ENCODE measurements at regions not wholly inside any gene's neighbourhood (a gene's known extent, or its start where the extent isn't known, plus 50 kb on each side); places are given as distances from the start of the nearest gene placed in this dataset.

DNA sequence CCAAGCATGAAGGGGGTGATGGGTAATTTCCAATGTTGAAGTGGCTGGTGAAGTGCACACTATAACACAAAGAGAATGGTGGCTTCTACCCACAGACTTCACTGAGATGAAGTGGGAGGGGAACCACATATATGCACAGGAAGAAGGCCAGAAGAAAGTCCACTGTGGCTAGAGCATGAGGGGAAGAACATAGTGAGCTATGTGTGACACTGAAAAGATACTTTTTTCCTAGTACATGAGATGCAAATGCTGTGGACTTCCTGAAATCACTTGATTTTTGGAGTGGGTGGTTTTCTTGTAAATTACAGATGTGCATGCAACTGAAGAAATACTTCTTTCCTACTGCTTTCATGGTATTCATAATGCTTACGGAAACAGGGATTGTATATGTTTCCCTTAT lies 115.6 kb upstream of the PHYHIPL start:
- no peaks in the 10 kb centered on the region for H3K36me3 ChIP-seq (replicated peaks in 1 of 2; ENCODE audit: control insufficient read depth in 1 of 2, insufficient read depth in 2 of 2, low read length in 1 of 2)
- no peak overlapping the region for H2AFZ ChIP-seq (ENCODE audit: low read depth)
- H3K27me3 ChIP-seq (ENCODE audit: insufficient read depth): no peaks in the 10 kb centered on the region
- H3K4me3 ChIP-seq (ENCODE audit: low read depth in 2 of 2, low read length in 1 of 2): no peak overlapping the region
- no peak for DNase-seq
- no peaks in the 10 kb centered on the region for H4K20me1 ChIP-seq (ENCODE audit: insufficient read depth)
- 92% methylated on average over 1 of the region's 1 CpG for WGBS (ENCODE audit: low lambda C conversion rate)
- no peak overlapping the region for H3K27ac ChIP-seq (ENCODE audit: low read depth in 2 of 2, low read length in 1 of 2)
- ChIA-PET CTCF (no interaction called here), POLR2A (interaction anchor here (0.6 kb wide), 1 partner anchor 13 kb away, joined by 3 read pairs; no protein-coding TSS in a partner anchor)
- H3K9me3 ChIP-seq: no peaks in the 10 kb centered on the region
- no peaks in the 10 kb centered on the region for H3K79me2 ChIP-seq (ENCODE audit: insufficient read depth)
- no peak overlapping the region for H3K4me2 ChIP-seq
- H3F3A ChIP-seq (replicated peaks; ENCODE audit: insufficient read depth): no peaks in the 10 kb centered on the region
- H3K4me1 ChIP-seq (ENCODE audit: control insufficient read depth in 1 of 2, insufficient read depth in 2 of 2, low read depth in 1 of 2, low read length in 1 of 2): peaks cover 0 to 6% of the 10 kb centered on the region in 2 experiments; a peak in 1 of 4 replicates
- no peak for TF ChIP-seq FOXM1 (IDR thresholded peaks at IDR 0.05; ENCODE audit: low read depth)
- TF ChIP-seq, protein P1, sequence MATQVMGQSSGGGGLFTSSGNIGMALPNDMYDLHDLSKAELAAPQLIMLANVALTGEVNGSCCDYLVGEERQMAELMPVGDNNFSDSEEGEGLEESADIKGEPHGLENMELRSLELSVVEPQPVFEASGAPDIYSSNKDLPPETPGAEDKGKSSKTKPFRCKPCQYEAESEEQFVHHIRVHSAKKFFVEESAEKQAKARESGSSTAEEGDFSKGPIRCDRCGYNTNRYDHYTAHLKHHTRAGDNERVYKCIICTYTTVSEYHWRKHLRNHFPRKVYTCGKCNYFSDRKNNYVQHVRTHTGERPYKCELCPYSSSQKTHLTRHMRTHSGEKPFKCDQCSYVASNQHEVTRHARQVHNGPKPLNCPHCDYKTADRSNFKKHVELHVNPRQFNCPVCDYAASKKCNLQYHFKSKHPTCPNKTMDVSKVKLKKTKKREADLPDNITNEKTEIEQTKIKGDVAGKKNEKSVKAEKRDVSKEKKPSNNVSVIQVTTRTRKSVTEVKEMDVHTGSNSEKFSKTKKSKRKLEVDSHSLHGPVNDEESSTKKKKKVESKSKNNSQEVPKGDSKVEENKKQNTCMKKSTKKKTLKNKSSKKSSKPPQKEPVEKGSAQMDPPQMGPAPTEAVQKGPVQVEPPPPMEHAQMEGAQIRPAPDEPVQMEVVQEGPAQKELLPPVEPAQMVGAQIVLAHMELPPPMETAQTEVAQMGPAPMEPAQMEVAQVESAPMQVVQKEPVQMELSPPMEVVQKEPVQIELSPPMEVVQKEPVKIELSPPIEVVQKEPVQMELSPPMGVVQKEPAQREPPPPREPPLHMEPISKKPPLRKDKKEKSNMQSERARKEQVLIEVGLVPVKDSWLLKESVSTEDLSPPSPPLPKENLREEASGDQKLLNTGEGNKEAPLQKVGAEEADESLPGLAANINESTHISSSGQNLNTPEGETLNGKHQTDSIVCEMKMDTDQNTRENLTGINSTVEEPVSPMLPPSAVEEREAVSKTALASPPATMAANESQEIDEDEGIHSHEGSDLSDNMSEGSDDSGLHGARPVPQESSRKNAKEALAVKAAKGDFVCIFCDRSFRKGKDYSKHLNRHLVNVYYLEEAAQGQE (IDR thresholded peaks at IDR 0.05; ENCODE audit: low read depth, low read length): no peak
- TF ChIP-seq, protein P2, sequence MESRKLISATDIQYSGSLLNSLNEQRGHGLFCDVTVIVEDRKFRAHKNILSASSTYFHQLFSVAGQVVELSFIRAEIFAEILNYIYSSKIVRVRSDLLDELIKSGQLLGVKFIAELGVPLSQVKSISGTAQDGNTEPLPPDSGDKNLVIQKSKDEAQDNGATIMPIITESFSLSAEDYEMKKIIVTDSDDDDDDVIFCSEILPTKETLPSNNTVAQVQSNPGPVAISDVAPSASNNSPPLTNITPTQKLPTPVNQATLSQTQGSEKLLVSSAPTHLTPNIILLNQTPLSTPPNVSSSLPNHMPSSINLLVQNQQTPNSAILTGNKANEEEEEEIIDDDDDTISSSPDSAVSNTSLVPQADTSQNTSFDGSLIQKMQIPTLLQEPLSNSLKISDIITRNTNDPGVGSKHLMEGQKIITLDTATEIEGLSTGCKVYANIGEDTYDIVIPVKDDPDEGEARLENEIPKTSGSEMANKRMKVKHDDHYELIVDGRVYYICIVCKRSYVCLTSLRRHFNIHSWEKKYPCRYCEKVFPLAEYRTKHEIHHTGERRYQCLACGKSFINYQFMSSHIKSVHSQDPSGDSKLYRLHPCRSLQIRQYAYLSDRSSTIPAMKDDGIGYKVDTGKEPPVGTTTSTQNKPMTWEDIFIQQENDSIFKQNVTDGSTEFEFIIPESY (IDR thresholded peaks at IDR 0.05; ENCODE audit: borderline replicate concordance, low read depth): no peak
- TF ChIP-seq RCOR1 (IDR thresholded peaks at IDR 0.05; ENCODE audit: low read length): no peak
- TF ChIP-seq, protein P3, sequence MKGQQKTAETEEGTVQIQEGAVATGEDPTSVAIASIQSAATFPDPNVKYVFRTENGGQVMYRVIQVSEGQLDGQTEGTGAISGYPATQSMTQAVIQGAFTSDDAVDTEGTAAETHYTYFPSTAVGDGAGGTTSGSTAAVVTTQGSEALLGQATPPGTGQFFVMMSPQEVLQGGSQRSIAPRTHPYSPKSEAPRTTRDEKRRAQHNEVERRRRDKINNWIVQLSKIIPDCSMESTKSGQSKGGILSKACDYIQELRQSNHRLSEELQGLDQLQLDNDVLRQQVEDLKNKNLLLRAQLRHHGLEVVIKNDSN (IDR thresholded peaks at IDR 0.05; ENCODE audit: borderline replicate concordance, low read depth): no peak
- TF ChIP-seq YY1 (IDR thresholded peaks at IDR 0.05; ENCODE audit: low read depth): no peak
- TF ChIP-seq, protein P4, sequence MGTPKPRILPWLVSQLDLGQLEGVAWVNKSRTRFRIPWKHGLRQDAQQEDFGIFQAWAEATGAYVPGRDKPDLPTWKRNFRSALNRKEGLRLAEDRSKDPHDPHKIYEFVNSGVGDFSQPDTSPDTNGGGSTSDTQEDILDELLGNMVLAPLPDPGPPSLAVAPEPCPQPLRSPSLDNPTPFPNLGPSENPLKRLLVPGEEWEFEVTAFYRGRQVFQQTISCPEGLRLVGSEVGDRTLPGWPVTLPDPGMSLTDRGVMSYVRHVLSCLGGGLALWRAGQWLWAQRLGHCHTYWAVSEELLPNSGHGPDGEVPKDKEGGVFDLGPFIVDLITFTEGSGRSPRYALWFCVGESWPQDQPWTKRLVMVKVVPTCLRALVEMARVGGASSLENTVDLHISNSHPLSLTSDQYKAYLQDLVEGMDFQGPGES (IDR thresholded peaks at IDR 0.05; ENCODE audit: low read depth, low read length): no peak
- TF ChIP-seq RXRA (IDR thresholded peaks at IDR 0.05; ENCODE audit: borderline replicate concordance, low read depth): no peak
- TF ChIP-seq, protein P5, sequence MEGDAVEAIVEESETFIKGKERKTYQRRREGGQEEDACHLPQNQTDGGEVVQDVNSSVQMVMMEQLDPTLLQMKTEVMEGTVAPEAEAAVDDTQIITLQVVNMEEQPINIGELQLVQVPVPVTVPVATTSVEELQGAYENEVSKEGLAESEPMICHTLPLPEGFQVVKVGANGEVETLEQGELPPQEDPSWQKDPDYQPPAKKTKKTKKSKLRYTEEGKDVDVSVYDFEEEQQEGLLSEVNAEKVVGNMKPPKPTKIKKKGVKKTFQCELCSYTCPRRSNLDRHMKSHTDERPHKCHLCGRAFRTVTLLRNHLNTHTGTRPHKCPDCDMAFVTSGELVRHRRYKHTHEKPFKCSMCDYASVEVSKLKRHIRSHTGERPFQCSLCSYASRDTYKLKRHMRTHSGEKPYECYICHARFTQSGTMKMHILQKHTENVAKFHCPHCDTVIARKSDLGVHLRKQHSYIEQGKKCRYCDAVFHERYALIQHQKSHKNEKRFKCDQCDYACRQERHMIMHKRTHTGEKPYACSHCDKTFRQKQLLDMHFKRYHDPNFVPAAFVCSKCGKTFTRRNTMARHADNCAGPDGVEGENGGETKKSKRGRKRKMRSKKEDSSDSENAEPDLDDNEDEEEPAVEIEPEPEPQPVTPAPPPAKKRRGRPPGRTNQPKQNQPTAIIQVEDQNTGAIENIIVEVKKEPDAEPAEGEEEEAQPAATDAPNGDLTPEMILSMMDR (IDR thresholded peaks at IDR 0.05): no peak
- TF ChIP-seq JUND (IDR thresholded peaks at IDR 0.05): no peak
- TF ChIP-seq FOXJ3 (CRISPR knock-in tag; IDR thresholded peaks at IDR 0.05): no peak
- TF ChIP-seq EZH2phosphoT487 (IDR thresholded peaks at IDR 0.05; ENCODE audit: borderline replicate concordance, low read depth): no peak
- no peak for TF ChIP-seq GATA2 (CRISPR knock-in tag; IDR thresholded peaks at IDR 0.05)
- TF ChIP-seq, protein P6, sequence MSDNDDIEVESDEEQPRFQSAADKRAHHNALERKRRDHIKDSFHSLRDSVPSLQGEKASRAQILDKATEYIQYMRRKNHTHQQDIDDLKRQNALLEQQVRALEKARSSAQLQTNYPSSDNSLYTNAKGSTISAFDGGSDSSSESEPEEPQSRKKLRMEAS (IDR thresholded peaks at IDR 0.05; ENCODE audit: low read depth): no peak
- no peak overlapping the region for H3K9ac ChIP-seq
- H3K9me2 ChIP-seq: no peaks in the 10 kb centered on the region
